Caki2 (cell line): ENCODE measurements at regions not wholly inside any gene's neighbourhood (a gene's known extent, or its start where the extent isn't known, plus 50 kb on each side); places are given as distances from the start of the nearest gene placed in this dataset.

Source experiments
- DNase-seq: peaks from one replicate; pipeline ENCODE4 v3.0.0-alpha.2; 2015; ENCODE audit warnings: low read depth
- in situ Hi-C: cut with HindIII; loops from 2 replicates; pipeline ENCODE4 v1.10.0; 2016; ENCODE audit warnings: low sequenced_read_pairs, low pct_unique_long_range_greater_than_20kb, mixed read lengths

- in situ Hi-C loops, result no loop called here
- no peak for DNase-seq
These were observed 212.5 kb upstream of the MPHOSPH6 start for GRCh38 chr16:82382521-82382920.

GRCh38 chr16:82379551-82379950 lies 209.5 kb upstream of the MPHOSPH6 start:
- in situ Hi-C loops, result no loop called here

GRCh38 chr16:82373976-82374375 lies 204.0 kb upstream of the MPHOSPH6 start:
- no peak for DNase-seq
- in situ Hi-C loops, result no loop called here

More at GRCh38 chr16:82379551-82379950, 209.5 kb upstream of the MPHOSPH6 start:
- no peak for DNase-seq

- DNase-seq, result no peak
- in situ Hi-C loops, result no loop called here
These were observed 200.3 kb upstream of the MPHOSPH6 start for GRCh38 chr16:82370282-82370681.

GRCh38 chr16:82368041-82368440 lies 198.0 kb upstream of the MPHOSPH6 start:
- peak; percentile 28 for DNase-seq
- in situ Hi-C loops, result no loop called here

GRCh38 chr16:82366462-82366861 lies 196.4 kb upstream of the MPHOSPH6 start:
- in situ Hi-C loops, result no loop called here
- no peak for DNase-seq

GRCh38 chr16:82364690-82365089 lies 194.7 kb upstream of the MPHOSPH6 start:
- in situ Hi-C loops, result no loop called here
- no peak for DNase-seq

GRCh38 chr16:82363026-82363816 lies 193.2 kb upstream of the MPHOSPH6 start:
- no peak for DNase-seq
- in situ Hi-C loops, result no loop called here

GRCh38 chr16:82361885-82362284 lies 191.9 kb upstream of the MPHOSPH6 start:
- DNase-seq, result no peak
- in situ Hi-C loops, result no loop called here

- in situ Hi-C loops, result no loop called here
- DNase-seq, result no peak
These were observed 190.2 kb upstream of the MPHOSPH6 start for GRCh38 chr16:82360024-82360783.

GRCh38 chr16:82358606-82359221 lies 188.7 kb upstream of the MPHOSPH6 start:
- in situ Hi-C loops, result no loop called here
- no peak for DNase-seq

GRCh38 chr16:82358161-82358560 lies 188.1 kb upstream of the MPHOSPH6 start:
- DNase-seq, result no peak
- in situ Hi-C loops, result no loop called here

GRCh38 chr16:82357237-82357636 lies 187.2 kb upstream of the MPHOSPH6 start:
- DNase-seq, result no peak
- in situ Hi-C loops, result no loop called here

- DNase-seq, result no peak
- in situ Hi-C loops, result no loop called here
These were observed 180.5 kb upstream of the MPHOSPH6 start for GRCh38 chr16:82350560-82350959.

GRCh38 chr16:82345318-82345717 lies 175.3 kb upstream of the MPHOSPH6 start:
- in situ Hi-C loops, result no loop called here
- DNase-seq, result no peak

- no peak for DNase-seq
- in situ Hi-C loops, result no loop called here
These were observed 174.1 kb upstream of the MPHOSPH6 start for GRCh38 chr16:82344157-82344556.

- in situ Hi-C loops, result no loop called here
- DNase-seq, result no peak
These were observed 171.2 kb upstream of the MPHOSPH6 start for GRCh38 chr16:82341146-82341669.

- no peak for DNase-seq
- in situ Hi-C loops, result no loop called here
These were observed 170.5 kb upstream of the MPHOSPH6 start for GRCh38 chr16:82340531-82340930.

- in situ Hi-C loops, result no loop called here
- DNase-seq, result no peak
These were observed 167.3 kb upstream of the MPHOSPH6 start for GRCh38 chr16:82337355-82337754.
